ENCODE measurements at regions not wholly inside any gene's neighbourhood (a gene's known extent, or its start where the extent isn't known, plus 50 kb on each side); places are given as distances from the start of the nearest gene placed in this dataset.

DNA sequence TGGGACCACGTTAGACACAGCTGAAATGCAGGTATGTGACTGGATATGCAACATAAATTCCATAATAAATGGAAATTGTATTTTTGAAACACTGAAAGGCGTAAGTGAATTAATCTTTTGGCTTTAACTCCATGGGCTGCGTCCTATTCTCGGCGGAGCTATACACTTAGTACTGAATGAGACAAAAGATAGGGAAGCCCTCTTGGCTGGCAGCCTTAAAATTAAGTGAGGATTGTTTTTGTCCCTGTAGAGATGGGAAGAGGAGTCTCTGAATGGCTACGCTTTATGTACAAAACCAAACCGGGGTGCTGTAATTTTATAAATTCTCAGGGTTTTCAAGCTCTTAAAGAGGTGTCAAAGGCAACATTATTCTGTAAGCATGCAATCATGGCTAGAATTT is 429.8 kb downstream of the QKI start (continued):
- no peak for TF ChIP-seq PATZ1 (CRISPR knock-in tag; IDR thresholded peaks at IDR 0.05; ENCODE audit: borderline replicate concordance)
- no peak for TF ChIP-seq ZNF507 (tag; conservative IDR thresholded peaks at IDR 0.05)
- no peak for TF ChIP-seq STAT5B (CRISPR knock-in tag; IDR thresholded peaks at IDR 0.05)
- TF ChIP-seq ZNF696 (CRISPR knock-in tag; conservative IDR thresholded peaks at IDR 0.05): no peak

DNA sequence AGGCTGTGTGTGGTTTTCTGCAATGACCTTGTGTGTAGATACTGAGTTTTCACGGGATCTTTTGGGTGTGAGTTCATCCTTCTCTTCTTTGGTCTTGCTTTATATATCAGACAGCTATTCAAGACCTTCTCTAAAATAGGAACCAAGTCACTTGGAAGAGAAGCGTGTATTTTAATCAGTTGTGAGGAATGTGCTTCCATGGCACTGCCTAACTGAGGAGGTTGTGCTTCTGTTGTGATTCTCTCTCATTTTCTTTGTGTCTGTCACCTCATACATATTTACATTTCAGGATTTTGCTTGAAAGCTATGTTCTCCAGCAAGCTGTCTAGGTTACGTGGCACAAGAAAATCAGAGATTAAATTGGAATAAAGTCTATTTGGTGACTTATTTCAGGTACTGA is 428.7 kb downstream of the QKI start:
- no peak for ATAC-seq
- DNase-seq (ENCODE audit: extremely low read depth in 1 of 4, low spot score in 3 of 4): no peak
- WGBS (ENCODE audit: insufficient coverage, low coverage, missing lambda C conversion rate): 12% methylated on average over 3 of the region's 3 CpGs
- H3K9ac ChIP-seq (ENCODE audit: insufficient read depth in 1 of 2, low read depth in 2 of 2, low read length in 2 of 2): no peak overlapping the region
- in situ Hi-C loops (cut with MboI) (no loop called here), intact Hi-C loops (cut with micrococcal nuclease) (no loop called here)
- no peak overlapping the region for H2AFZ ChIP-seq (ENCODE audit: low read depth, low read length)
- ChIA-PET CTCF (ENCODE audit: low intra/inter-chr PET ratio) (no interaction called here), POLR2A (no interaction called here)
- H3K4me3 ChIP-seq: no peak overlapping the region
- peaks cover 2 to 9% of the 10 kb centered on the region in 2 experiments; a peak in 2 of 5 replicates for H3K27me3 ChIP-seq (ENCODE audit: control insufficient read depth in 2 of 2, insufficient read depth in 2 of 2, low read length in 2 of 2)
- peaks cover 4% of the 10 kb centered on the region; the same call in 1 of the 2 replicates for H3K9me3 ChIP-seq (replicated peaks; ENCODE audit: control insufficient read depth, insufficient read depth, low read depth, low read length)
- TF ChIP-seq PHTF2 (CRISPR knock-in tag; IDR thresholded peaks at IDR 0.05) (no peak), ARHGAP35 (IDR thresholded peaks at IDR 0.05; ENCODE audit: partially characterized antibody) (no peak), ZNF57 (CRISPR knock-in tag; IDR thresholded peaks at IDR 0.05) (no peak), ZNF512 (tag; IDR thresholded peaks at IDR 0.05) (no peak), CCNT2 (IDR thresholded peaks at IDR 0.05; ENCODE audit: borderline replicate concordance, extremely low read depth, insufficient read length, low read depth, low read length) (no peak), SMARCC2 (IDR thresholded peaks at IDR 0.05; ENCODE audit: low read depth) (no peak), MECOM (CRISPR knock-in tag; IDR thresholded peaks at IDR 0.05) (no peak), SMAD1 (IDR thresholded peaks at IDR 0.05; ENCODE audit: low read depth, low read length, partially characterized antibody) (no peak), NONO (IDR thresholded peaks at IDR 0.05; ENCODE audit: low read depth in 2 of 2, low read length in 1 of 2) (no peak), HDAC8 (tag; IDR thresholded peaks at IDR 0.05) (no peak), CXXC5 (CRISPR knock-in tag; IDR thresholded peaks at IDR 0.05) (no peak)
- no peaks in the 10 kb centered on the region for H4K20me1 ChIP-seq (replicated peaks; ENCODE audit: control insufficient read depth, insufficient read depth, low read length)
- H3K4me1 ChIP-seq (replicated peaks in 1 of 2; ENCODE audit: control insufficient read depth in 2 of 2, insufficient read depth in 2 of 2, low read length in 2 of 2): no peaks in the 10 kb centered on the region
- H3K9me1 ChIP-seq (ENCODE audit: control insufficient read depth, insufficient read depth, low read length): no peaks in the 10 kb centered on the region
- no peak overlapping the region for H3K27ac ChIP-seq (ENCODE audit: extremely low read depth, low read depth, low read length)
- FAIRE-seq: no peak
- no peaks in the 10 kb centered on the region for H3K79me2 ChIP-seq (ENCODE audit: control insufficient read depth, insufficient read depth, low read length)
- BruUV-seq (replicated peaks): no TSS peak
- no peaks in the 10 kb centered on the region for H3K36me3 ChIP-seq (ENCODE audit: control insufficient read depth, insufficient read depth, low read length)
- no peak overlapping the region for H3K4me2 ChIP-seq (ENCODE audit: insufficient read depth, low read length)

Data from K562 (cell line).